Thymus (tissue), 11 donors: ENCODE measurements at regions not wholly inside any gene's neighbourhood (a gene's known extent, or its start where the extent isn't known, plus 50 kb on each side); places are given as distances from the start of the nearest gene placed in this dataset.
"Not testable (repeated sequence)": the region's sequence is repeated elsewhere in the genome, so short reads cannot be mapped to it uniquely, and the experiment has no call there.

ENCODE experiments used
- DNase-seq, 9 donors: peaks; one replicate each; pipeline ENCODE4 v3.0.0-alpha.2; 2013; ENCODE audit warnings: low spot score in 9 of 9, low read depth in 6 of 9, missing footprints in 1 of 9
- H3K27ac ChIP-seq, 2 donors: one replicate each; pipeline ENCODE4 v1.5.1; 2013; ENCODE audit warnings: control low read depth in 1 of 2, low read depth in 1 of 2, low read length in 1 of 2, mild to moderate bottlenecking in 1 of 2, moderate library complexity in 1 of 2
- H3K27me3 ChIP-seq, 2 donors: one replicate each; pipeline ENCODE4 v1.5.1; 2013; ENCODE audit warnings: low read length in 1 of 2; ENCODE audit not compliant: control insufficient read depth in 2 of 2, insufficient read depth in 1 of 2
- H3K36me3 ChIP-seq, 2 donors: one replicate each; pipeline ENCODE4 v1.5.1; 2013; ENCODE audit warnings: low read length in 1 of 2, mild to moderate bottlenecking in 1 of 2, moderate library complexity in 1 of 2; ENCODE audit not compliant: control insufficient read depth in 2 of 2, insufficient read depth in 2 of 2
- H3K4me1 ChIP-seq, 2 donors: one replicate each; pipeline ENCODE4 v1.5.1; 2013; ENCODE audit warnings: low read length in 2 of 2; ENCODE audit not compliant: control insufficient read depth in 2 of 2, insufficient read depth in 2 of 2
- H3K4me3 ChIP-seq, 2 donors: one replicate each; pipeline ENCODE4 v1.5.1; 2013; ENCODE audit warnings: low read length in 2 of 2, control low read depth in 1 of 2, mild to moderate bottlenecking in 1 of 2
- H3K9me3 ChIP-seq, 2 donors: one replicate each; pipeline ENCODE4 v1.5.1; 2013; ENCODE audit warnings: low read length in 1 of 2, mild to moderate bottlenecking in 1 of 2; ENCODE audit not compliant: control insufficient read depth in 2 of 2, insufficient read depth in 1 of 2
- WGBS: extraction: QIAGEN DNeasy Blood & Tissue Kit; methylation state at CpG from one replicate; pipeline ENCODE4 v1.1.7; 2013; 5-methylcytosine and 5-hydroxymethylcytosine counted together
- donor health status: healthy.

GRCh38 chr14:48267926-48268325, 592.5 kb upstream of the MDGA2 start:
- H3K36me3 ChIP-seq, H3K4me3 ChIP-seq, H3K9me3 ChIP-seq, DNase-seq, H3K27me3 ChIP-seq, H3K4me1 ChIP-seq, H3K27ac ChIP-seq: not testable (repeated sequence)
- WGBS, result 91% methylated on average over 4 of the region's 4 CpGs

GRCh38 chr14:48266201-48266600, 590.8 kb upstream of the MDGA2 start:
- H3K4me1 ChIP-seq, H3K36me3 ChIP-seq, H3K9me3 ChIP-seq, H3K27me3 ChIP-seq, H3K27ac ChIP-seq, H3K4me3 ChIP-seq, DNase-seq: not testable (repeated sequence)
- 85% methylated on average over 5 of the region's 5 CpGs for WGBS

GRCh38 chr14:48261436-48261835, 586.0 kb upstream of the MDGA2 start:
- 96% methylated on average over 1 of the region's 1 CpG for WGBS
- Histone ChIP-seq H3K36me3 (no peaks in the 10 kb centered on the region), H3K27ac (no peak overlapping the region), H3K4me1 (no peaks in the 10 kb centered on the region), H3K27me3 (no peaks in the 10 kb centered on the region), H3K4me3 (no peak overlapping the region), H3K9me3 (no peaks in the 10 kb centered on the region)
- DNase-seq, result no peak

GRCh38 chr14:48260394-48261295, 585.2 kb upstream of the MDGA2 start:
- not testable (repeated sequence) for DNase-seq, H3K36me3 ChIP-seq, H3K27me3 ChIP-seq, H3K27ac ChIP-seq, H3K4me3 ChIP-seq, H3K4me1 ChIP-seq, H3K9me3 ChIP-seq
- WGBS, result 96% methylated on average over 10 of the region's 10 CpGs

GRCh38 chr14:48259876-48260275, 584.5 kb upstream of the MDGA2 start:
- H3K27ac ChIP-seq, H3K4me1 ChIP-seq, H3K9me3 ChIP-seq, H3K4me3 ChIP-seq, H3K36me3 ChIP-seq, DNase-seq, H3K27me3 ChIP-seq: not testable (repeated sequence)
- 95% methylated on average over 8 of the region's 8 CpGs for WGBS

DNA sequence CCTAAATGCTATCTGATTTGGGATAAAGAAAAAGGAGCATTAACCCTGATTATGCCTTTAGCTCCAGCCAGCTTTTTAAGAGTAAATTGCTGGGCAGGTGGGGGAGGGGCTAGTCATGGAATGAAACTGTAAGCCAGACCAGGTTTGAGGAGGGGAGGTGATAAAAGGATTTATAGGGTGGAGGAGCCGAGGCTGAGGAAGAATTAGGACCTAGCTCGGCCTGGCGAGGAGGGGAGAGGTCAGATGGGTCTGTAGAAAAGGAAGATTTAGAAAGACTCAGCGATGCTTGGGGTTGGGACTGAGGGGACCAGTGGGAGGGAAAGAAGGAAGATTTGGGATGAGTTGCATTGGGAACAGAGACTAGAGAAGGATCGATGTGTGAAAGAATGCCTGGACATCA, 583.8 kb upstream of the MDGA2 start:
- DNase-seq, H3K4me3 ChIP-seq, H3K9me3 ChIP-seq, H3K27me3 ChIP-seq, H3K27ac ChIP-seq, H3K36me3 ChIP-seq, H3K4me1 ChIP-seq: not testable (repeated sequence)
- 91% methylated on average over 5 of the region's 5 CpGs for WGBS

DNA sequence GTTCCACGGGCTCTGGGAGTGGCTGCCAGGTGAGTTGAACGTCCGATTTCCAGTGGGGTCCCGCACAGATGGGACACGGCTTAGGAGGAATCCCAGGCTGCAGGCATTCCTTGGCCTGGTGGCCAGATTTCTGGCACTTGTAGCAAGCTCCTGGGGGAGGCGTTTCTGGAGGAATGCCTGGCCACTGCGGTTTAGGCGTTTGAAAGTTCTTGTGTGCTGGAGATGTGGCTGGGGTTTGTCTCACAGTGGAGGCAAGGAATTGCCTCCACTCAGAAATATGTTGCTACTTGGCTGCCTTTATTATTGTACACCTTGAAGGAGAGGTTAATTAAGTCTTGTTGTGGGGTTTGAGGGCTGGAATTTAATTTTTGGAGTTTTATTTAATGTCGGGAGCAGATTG, 583.3 kb upstream of the MDGA2 start:
- not testable (repeated sequence) for DNase-seq, H3K27ac ChIP-seq, H3K9me3 ChIP-seq, H3K36me3 ChIP-seq, H3K4me3 ChIP-seq, H3K4me1 ChIP-seq, H3K27me3 ChIP-seq
- WGBS, result 96% methylated on average over 9 of the region's 9 CpGs

DNA sequence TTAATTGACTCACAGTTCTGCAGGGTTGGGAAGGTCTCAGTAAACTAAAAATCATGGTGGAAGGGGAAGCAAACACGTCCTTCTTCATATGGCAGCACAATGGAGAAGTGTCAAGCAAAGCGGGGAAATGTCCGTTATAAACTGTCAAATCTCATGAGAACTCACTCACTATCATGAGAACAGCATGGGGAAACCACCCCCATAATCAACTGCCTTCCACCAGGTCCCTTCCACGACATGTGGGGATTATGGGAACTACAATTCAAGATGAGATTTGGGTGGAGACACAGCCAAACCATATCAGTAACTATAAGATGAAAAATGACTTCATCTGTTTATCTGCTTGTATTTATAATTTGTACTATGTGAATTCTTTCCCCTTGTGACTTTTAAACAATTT, 577.6 kb upstream of the MDGA2 start:
- Histone ChIP-seq H3K36me3 (no peaks in the 10 kb centered on the region), H3K27ac (no peak overlapping the region), H3K4me3 (no peak overlapping the region), H3K9me3 (no peaks in the 10 kb centered on the region), H3K4me1 (no peaks in the 10 kb centered on the region), H3K27me3 (no peaks in the 10 kb centered on the region)
- 89% methylated on average over 4 of the region's 4 CpGs for WGBS
- no peak for DNase-seq

- no peaks in the 10 kb centered on the region for H3K4me1 ChIP-seq
- WGBS, result 39% methylated on average over 5 of the region's 5 CpGs
- DNase-seq, result no peak
- no peaks in the 10 kb centered on the region for H3K9me3 ChIP-seq
- no peaks in the 10 kb centered on the region for H3K27me3 ChIP-seq
- H3K27ac ChIP-seq, result no peak overlapping the region
- no peaks in the 10 kb centered on the region for H3K36me3 ChIP-seq
- no peak overlapping the region for H3K4me3 ChIP-seq
Observed at GRCh38 chr14:48251290-48251689, 575.9 kb upstream of the MDGA2 start.
